ENCODE measurements at regions not wholly inside any gene's neighbourhood (a gene's known extent, or its start where the extent isn't known, plus 50 kb on each side); places are given as distances from the start of the nearest gene placed in this dataset.

DNA sequence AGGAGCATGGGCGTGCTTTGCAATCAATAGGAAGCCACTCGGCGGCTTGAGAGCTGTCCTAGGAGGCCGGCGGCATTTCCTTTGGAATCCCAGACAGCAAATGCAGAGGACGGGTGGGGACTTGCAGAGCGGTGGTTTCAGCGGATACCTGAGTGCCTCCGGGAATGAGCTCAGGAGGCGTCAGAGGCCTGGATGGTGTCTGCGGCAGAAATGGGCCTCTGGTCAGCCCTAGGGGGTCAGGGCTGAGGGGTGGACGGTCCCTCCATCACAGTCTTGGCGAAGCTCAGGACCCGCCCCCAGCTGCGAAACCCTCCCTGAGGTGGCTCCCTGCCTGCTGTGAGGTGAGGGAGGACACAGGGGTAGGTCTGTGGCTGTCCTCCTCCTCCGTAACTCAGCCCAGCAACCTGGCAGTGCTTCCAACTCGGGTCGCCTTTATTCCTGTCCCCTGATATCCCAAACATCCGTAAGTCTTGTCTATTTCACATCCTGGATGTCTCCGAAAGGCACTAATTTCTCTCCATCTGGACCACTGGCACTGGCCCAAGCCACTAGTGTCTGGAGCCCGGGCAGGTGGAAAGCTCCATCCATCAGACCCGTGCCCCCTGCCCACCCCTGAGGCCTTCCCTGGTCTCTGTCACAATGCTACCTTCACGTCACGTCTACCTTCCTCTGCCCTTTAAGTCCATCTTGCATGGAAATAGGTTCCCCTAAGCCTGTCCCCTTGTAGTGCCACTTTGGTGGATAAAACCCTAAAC lies 686.6 kb downstream of the BRD1 start:
- no peak for DNase-seq

DNA sequence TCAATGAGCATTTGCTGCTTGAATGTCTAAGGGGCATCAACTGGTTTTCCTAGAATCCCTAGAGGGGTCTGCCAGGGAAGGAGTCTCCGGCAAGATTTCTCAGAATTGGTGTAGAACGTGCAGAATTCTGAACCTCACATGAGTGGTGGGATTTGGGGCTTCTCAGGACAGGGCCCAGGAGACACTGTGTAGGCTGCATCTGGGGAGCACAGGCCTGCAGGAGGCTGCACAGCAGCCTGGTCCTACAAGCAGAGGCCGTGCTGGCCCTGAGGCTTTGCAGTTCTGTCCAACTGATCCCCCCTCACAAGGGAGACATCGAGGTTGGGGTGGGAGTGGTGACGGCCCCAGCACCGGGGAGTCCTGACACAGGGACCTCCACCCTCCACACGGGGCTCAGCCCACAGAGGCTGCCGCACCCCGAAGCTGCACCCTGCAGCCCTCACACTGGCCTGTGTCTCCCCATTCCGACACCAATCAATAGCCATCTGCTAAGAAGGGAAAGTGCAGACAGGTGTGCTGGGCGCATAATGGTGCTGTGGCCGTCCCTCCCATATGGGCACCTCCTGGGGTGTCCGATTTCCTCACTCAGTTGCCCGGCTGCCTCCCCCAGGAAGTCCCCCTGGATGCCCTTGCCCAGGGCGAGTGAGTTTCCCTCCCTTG lies 688.1 kb downstream of the BRD1 start:
- no peak for DNase-seq

DNA sequence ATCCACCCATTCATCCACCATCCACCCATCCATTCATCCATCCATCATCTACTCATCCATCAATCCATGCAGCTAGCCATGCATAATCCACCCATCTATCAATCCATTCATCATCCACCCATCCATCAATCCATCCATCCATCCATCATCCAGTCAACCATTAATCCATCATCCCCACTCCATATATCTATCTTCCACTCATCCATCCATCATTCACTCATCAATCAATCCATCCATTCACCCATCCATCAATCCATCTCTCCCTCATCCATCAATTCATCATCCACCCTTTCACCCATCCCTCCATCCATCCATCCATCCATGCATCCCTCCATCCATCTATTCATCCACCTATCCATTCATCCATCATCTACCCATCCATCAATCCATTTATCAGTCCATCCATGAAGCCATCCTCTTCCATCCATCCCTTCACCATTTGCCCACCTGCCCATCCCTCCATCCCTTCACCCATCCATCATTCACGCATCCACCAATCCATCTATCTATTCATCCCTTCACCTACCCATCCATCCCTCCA lies 689.4 kb downstream of the BRD1 start:
- no peak for DNase-seq

DNA sequence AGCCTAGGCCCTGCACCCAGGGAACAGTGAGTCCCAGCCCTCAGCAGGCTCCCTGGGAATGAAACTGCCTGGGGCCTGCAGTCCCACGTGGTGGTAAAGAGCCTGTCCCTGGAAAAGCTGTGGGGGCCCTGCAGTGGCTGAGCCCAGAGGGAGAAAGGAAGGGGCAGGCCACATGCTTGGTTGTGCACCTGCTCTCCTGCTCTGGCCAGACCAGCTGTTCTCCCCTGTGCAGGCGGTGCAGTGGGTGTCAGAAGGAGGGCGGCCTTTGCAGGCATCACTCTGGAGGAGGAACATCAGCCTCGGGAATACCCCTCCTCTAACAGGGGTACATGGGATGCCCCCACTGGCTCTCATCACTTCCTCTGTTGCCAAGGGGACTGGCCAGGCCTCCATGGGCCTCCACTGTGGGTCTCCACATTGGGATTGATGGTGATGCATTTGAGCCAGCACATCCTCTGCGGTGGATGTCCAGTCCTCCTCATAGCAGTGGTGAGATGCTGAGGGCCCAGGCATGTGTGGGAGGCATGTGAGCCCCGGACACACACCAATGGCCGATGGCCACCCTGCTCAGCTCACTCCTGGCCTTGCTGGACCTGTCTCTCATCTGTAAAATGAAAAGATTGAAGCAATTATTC lies 690.4 kb downstream of the BRD1 start:
- no peak for DNase-seq

DNA sequence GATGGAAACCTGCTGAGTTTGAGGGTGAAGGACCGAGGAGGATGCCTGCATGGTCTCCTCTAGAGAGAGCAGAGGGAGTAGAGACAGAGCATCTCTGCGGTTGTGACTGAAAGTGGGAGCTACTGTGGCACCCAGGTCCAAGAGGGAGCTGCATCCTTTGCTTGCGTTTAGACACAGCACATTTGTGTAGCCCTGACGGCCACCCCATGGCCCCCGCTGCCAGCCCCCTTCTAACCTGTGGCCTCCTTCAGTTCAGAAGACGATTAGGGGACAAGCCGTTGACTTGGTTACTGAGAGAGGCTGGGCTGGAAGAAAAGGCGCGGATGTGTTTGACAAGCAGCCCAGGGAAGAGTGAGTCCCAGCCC lies 690.9 kb downstream of the BRD1 start:
- DNase-seq = no peak

DNA sequence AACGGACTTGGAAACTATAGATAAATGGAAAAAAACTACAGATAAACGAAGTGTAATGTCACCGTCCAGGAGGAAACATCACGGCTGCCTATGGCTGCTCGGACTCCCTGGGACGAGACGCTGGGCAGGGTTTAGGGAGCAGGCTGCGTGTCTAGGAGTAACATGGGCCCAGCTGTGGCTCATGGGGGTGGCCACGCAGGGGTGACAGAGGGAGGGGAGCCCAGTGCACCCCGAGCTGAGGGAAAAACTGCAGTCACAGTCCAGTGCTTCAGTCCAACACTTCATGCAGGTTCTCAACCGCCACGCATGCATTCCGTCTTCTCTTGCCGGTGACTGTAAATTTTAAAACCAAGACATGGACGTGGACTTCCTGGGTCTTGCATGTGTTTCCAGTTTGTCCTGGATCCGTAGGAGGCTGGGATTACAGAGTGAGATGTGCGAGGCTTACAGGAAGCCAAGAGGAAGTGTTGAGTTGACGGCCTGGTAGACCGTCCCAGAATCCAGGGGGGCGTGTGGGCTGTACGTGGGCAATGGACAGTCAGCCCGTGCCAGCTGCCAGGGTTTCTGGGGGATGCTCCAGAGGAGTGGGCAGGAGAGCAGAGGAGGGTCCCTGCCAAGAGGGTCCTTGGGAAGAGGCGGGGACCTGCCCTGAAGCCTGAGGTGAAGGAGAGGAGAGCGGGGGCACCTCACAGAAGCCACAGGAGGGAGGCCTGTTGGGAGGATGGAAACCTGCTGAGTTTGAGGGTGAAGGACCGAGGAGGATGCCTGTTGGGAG lies 691.4 kb downstream of the BRD1 start:
- DNase-seq = no peak

DNA sequence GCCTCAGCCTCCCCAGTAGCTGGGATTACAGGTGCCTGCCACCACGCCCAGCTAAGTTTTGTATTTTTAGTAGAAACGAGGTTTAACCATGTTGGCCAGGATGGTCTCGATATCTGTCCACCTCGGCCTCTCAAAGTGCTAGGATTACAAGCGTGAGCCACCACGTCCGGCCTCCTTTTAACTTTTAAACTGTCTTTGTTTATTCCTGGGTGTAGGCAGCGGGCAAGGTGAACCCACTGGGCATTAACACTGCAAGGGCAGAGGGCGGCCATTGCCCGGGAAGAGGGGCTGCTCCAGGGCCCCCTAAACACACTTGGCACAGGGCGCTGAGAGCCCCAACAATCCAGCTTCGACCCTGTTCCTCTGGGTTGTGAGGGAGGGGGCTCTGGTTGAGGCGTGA lies 693.6 kb downstream of the BRD1 start:
- no peak for DNase-seq

DNA sequence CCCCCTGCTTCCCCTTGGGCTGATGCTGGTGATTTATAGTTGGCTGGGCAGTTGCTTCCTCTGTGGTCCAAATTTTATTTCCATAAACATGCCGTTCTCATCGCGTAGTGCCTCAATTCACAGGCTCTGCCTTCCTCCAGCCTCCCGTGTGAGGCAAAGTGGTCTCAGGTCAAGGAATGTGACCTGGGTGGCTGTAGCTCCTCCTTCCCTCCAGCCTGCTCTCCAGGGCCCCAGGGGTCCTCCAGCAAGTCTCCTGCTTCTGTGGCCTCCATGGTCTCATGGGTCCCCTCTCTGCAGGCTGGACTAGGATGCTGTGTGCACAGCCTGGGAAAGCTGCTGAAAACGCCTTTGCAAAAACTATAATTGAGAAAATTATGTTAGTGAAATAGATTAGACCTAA lies 694.1 kb downstream of the BRD1 start:
- DNase-seq = no peak

DNA sequence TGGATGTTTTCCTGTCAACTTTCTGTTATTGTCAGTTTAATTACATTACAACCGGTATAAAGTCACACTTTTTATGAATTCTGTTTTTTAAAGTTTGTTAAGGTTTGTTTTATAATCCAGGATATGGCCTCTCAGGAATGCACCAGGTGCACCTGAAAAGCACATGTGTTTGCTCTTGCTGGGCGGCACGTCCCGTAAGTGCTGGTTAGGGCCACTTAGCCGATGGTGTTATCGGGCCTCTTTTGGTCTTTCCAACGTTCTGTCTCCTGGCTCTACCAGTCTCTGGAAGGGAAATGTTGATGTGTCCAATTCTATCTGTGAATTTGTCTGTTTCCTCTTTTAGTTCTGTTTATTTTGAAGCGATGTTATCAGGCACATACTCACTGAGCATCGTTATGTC lies 695.7 kb downstream of the BRD1 start:
- DNase-seq = no peak

DNA sequence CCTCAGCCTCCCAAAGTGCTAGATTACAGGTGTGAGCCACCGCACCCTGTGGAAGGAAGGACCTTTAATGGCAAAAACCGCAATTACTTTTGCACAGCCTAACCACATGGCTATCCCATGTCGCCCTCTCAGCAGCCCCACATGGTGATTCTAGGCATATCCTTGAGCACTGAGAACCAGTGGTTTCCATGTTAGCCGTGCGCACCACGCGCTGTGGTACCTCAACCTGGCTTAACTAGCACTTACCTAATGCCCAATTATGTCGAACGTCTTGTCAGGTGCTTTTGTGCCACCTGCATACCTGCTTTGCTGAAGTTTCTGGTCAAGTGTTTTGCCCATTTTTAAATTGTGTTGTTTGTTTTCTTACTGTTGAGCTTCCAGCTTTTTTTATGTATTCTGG lies 697.9 kb downstream of the BRD1 start:
- DNase-seq = no peak

DNA sequence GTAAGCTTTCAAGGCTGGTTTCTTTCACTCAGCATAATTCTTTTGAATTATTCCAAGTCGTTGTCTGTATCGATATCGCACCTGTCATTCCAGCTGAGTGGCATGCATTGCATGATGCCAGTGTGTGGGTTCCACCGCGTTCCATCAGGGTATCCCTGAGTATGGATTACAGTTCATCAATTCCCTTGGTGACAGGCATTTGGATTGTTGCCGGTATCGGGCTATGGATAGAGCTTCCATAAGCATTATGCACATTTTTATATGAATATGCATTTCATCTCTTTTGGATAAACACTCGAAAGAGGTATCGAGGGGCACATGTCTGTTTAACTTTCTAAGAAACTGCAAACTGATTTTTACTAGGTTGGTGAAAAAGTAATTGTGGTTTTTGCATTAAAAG lies 698.8 kb downstream of the BRD1 start:
- no peak for DNase-seq

DNA sequence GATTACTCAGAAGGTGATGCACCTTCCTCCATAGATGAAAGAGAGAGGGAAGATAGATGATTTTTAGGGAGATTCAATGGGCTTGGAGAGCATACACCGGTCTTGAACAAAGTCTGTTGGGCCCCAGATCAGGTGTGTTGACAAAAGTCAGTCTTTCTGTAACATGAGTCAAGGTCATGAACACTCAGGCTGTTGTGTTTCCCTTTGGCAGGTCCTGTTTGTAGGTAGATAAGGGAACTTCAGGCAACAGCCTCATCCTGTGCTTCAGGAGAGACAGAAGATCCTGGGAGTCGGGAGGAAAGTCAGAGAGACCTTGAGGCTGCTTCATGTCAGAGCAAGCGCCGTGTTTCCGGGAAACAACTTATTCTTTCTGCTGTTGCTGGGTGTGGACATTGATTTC lies 703.1 kb downstream of the BRD1 start:
- no peak for DNase-seq

DNA sequence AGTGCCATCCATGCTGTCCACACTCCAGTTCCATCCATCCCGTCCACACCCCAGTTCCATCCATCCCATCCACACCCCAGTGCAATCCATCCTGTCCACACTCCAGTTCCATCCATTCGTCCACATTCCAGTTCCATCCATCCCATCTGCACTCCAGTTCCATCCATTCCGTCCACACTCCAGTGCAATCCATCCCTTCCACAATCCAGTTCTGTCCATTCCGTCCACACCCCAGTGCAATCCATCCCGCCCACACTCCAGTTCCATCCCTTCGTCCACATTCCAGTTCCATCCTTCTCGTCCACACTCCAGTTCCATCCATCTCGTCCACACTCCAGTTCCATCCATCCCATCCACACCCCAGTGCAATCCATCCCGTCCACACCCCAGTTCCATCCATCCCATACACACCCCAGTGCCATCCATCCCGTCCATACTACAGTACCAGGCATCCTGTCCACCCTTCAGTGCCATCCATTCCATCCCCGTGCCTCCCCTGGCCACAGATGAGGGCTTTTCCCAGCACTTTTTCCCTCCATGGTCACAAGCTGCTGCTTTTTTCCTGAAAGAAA lies 704.0 kb downstream of the BRD1 start:
- no peak for DNase-seq

DNA sequence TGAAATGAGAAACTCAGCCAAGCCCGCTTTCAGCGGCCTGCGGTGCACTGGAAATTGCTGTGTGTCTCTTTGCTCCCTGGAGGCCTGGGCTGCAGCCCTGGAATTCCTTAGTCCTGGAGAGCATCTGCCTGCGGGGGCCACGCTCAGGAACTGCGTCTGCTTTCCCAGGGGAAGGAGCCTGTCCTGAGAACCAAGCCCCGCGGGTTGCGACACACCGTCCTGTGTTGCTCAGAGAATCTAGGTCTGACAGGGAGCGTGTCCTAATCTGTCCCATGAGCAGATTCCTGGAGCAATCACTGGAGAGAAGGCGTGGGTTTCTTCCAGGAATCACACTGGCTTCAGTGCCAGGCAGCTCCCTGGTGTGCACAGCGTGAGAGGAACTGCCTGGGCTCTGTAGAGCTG lies 708.1 kb downstream of the BRD1 start:
- DNase-seq = no peak

DNA sequence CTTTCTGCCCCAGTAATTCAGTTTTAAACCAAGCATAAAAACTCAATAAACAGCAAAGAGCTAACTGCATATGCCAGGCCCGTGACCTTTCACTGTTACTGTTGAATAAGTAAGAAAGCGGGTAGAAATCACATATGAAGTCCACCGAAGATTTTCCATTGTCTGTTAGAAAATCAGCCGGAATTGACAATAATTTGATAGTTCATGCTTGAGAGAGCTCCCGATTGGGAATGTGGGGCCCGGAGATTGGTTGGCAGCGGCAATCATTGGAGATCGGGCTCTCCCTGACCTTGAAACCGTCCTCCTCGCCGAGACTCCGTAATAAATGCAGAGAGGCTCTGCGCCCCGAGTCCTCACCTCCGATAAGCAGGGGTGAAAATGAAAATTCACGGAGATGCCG lies 709.6 kb downstream of the BRD1 start:
- DNase-seq = no peak

DNA sequence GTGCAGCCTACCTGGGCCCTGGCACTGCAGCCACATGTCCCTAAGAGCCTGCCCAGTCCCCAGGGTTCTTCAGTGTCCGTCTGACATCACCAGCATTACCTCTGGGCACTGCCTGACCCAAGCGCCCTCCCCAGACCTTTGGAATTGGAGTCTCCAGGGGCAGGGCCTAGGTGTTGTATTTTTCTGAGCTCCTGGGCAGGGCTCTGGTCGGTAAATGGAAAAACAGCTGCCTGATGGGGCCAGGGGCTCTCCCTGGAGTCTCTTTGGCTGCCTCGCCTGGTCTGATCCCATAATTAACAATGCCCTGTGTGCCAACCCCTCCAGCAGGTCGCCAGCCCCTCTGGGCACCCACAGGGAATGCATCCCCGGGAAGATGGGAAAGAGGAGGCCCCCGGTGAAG lies 710.2 kb downstream of the BRD1 start:
- no peak for DNase-seq

DNA sequence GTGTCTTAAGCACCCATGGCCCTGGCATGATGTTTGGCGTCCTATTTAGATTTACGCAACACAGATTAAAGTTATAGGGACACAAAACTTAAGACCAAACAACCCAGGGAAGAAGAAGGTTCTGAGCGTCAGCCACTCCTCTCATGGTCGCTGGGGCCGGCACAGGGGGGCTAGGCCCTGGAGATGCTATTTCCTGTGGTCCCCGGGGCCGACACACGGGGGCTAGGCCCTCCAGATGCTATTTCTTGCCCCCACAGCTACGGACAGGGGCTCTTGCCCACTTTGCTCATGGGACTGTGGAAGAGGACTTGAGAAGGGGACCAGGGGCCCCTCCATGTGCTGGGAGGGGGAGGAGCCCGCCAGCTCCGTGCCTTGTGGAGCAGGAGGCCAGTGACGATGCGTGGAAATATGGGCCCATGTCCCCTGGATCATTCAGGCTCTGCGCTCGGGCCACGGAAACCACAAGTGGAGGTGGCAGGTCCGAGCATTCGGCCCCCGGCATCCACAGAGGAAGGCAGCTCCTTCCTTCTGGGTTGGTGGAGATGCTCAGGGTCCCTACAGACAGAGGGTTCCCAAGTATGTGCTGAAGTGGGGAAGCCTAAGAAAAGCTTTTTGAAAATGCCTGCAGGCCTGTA lies 711.1 kb downstream of the BRD1 start:
- DNase-seq = no peak

DNA sequence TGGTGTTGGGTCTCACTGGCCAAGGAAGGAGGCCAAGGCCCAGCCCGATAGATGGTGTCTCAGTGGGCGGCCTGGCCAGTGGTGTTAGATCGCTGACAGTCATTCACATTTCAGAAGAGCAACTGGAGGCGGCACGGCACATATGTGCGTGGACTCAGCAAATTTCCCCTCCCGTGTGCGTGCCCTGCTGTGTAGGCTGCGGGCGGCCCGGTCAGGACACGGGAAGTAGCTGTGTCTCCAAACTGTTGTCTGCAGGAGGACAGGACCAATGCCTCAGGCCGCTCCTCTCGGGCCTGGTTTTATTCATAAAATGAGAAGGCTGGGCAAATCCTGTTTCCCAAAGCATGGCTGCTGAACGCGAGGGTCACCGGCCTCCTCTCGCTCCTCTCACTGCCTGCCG lies 711.7 kb downstream of the BRD1 start:
- DNase-seq = no peak

DNA sequence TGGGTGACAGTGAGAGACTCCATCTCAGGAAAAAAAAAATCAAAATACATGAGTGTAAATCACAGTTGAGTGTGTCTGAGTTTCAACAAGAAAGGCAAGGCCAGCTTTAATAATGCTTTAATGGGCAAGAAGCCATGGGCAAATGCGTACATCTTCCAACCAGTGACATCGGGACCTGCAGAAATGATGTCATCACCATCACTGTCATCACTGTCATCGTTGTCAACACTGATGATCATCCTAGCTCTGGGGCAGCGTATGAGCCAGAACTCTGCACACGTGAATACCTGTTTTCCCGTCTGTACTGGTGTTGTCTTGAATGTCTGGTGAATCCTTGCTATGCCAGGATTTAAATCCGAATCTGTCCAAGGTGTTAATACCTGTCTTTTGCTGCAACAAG lies 712.5 kb downstream of the BRD1 start:
- no peak for DNase-seq

DNA sequence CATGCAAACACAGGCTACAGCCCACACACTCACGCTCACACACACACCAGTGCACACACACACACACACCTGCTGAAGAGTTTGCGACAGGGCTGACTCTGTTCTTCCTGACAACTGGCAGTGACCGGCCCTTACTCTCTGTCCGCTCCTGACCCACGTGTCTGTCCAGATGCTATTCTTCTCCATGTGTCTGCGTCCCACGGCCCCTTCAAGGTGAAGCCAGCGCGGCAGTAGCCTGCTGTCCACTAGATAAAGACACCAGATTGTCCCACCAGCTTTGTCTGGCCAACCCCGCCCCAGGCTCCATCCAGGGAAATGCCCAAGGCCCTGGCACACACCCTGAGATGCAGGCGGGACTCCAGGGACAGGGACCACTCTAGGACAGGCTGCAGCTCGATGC lies 713.9 kb downstream of the BRD1 start:
- no peak for DNase-seq

DNA sequence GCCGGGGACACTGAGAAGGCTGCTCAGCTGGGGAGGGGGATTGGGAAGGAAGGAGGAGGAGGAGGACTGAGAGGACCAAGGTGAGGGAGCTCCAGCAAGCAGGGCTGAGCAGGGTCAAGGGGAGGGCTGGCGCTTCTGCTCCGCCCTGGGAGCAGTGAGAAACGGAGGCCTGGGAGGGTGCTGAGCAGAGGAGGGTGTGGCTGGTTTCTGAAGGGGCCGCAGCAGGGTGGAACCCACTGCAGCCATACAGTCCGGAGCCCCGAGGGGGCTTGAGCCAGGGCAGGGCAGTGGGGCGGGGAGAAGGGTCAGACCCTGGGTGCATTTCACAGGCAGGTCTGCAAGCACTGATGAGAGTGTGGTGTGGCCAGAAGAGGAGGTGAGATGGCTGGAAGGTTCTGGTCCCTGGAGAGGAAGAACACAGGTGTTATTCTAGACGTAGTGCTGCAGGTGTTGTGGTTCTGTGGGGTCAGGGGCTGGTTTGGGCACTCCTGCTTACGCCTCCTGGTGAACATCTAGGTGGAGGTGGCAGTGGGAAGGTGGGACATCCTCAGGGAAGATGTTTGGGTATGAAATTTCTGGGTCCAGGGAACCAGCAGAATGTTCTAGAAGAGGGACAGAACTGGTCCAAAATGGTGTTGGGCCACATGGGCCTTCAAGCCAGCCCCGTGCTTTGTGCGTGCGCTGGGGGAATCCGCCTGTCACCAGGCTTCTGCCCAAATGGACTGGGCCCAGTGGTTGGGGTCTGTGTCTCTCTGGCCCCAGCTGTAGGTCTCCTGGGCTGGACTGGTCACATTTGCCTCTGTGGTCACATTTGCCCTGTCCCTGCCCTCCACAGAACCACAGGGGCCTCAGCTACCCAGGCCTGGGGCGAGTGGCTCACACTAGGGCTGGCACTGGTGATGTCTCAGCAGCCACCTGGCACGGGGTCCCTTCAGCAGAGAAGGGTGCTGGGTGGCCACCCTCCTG lies 714.7 kb downstream of the BRD1 start:
- no peak for DNase-seq
